ENCODE measurements at regions not wholly inside any gene's neighbourhood (a gene's known extent, or its start where the extent isn't known, plus 50 kb on each side); places are given as distances from the start of the nearest gene placed in this dataset.

DNA sequence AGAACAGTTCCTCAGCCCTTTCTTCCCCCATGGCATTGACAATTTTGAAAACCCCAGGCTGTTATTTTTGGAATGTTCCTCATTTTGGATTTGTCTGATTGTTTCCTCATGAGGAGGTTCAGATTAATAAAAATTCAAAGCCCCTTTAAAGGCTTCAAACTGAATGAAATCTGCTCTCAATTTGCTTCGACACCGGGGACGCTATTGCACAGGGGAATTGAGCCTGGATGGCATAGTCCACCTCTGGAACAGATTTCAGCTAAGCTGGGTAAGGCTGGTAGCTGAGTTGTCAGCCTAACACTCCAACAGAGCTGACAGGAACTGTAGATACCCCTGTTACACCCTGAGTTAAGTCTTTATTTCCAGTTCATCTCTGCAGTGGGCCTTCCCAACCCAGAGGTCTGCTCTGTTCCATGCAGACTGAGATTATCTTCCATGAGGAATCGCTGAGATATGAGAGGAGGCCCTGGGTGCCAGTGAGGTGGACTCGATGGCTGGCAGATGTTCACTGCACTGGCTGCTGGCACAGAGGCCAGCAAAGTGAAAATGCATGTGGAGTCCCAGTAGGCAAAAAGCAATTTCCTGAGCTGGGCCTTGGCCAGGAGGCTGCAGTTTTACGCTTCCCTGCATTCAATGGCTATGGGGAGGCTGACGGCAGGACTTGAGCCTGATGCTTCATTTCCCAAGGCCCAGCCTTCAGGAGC is 73.3 kb upstream of the PAX1 start (continued):
- TF ChIP-seq, protein P1, sequence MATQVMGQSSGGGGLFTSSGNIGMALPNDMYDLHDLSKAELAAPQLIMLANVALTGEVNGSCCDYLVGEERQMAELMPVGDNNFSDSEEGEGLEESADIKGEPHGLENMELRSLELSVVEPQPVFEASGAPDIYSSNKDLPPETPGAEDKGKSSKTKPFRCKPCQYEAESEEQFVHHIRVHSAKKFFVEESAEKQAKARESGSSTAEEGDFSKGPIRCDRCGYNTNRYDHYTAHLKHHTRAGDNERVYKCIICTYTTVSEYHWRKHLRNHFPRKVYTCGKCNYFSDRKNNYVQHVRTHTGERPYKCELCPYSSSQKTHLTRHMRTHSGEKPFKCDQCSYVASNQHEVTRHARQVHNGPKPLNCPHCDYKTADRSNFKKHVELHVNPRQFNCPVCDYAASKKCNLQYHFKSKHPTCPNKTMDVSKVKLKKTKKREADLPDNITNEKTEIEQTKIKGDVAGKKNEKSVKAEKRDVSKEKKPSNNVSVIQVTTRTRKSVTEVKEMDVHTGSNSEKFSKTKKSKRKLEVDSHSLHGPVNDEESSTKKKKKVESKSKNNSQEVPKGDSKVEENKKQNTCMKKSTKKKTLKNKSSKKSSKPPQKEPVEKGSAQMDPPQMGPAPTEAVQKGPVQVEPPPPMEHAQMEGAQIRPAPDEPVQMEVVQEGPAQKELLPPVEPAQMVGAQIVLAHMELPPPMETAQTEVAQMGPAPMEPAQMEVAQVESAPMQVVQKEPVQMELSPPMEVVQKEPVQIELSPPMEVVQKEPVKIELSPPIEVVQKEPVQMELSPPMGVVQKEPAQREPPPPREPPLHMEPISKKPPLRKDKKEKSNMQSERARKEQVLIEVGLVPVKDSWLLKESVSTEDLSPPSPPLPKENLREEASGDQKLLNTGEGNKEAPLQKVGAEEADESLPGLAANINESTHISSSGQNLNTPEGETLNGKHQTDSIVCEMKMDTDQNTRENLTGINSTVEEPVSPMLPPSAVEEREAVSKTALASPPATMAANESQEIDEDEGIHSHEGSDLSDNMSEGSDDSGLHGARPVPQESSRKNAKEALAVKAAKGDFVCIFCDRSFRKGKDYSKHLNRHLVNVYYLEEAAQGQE (IDR thresholded peaks at IDR 0.05): no peak
- TF ChIP-seq JUND (IDR thresholded peaks at IDR 0.05): no peak
- no peak for TF ChIP-seq HNF4G (IDR thresholded peaks at IDR 0.05)
- no peak for TF ChIP-seq RAD21 (IDR thresholded peaks at IDR 0.05)

DNA sequence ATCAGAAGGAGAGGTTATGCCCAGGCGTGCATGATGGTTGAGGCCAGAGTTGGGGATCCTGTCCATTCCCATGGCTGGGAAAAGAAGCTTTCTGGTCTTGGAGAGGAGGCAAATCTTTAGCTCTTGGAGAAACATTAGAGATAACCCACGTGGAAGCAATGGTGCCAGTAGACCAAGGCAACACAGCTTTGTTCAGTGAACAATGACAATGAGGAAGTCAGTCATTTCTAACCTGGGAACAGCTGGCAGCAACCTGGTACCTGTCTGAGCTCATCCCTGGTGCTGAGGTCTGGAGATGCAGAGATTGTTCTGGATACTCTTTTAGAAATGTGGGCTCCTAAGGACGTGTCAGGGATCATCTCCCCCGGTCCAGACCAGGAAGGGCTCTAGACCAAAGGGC is 76.7 kb upstream of the PAX1 start:
- 68% methylated on average over 4 of the region's 4 CpGs for WGBS
- Histone ChIP-seq H3K9me3 (ENCODE audit: control insufficient read depth in 4 of 4, low read length in 3 of 4) (no peaks in the 10 kb centered on the region), H3K9ac (ENCODE audit: low read depth in 1 of 2, low read length in 2 of 2) (no peak overlapping the region), H3K36me3 (ENCODE audit: control insufficient read depth in 4 of 4, insufficient read depth in 3 of 4, low read depth in 1 of 4, low read length in 3 of 4) (no peaks in the 10 kb centered on the region), H3K4me3 (ENCODE audit: low read depth in 1 of 3, low read length in 3 of 3) (no peak overlapping the region), H3K4me1 (ENCODE audit: control insufficient read depth in 4 of 4, insufficient read depth in 4 of 4, low read length in 3 of 4) (no peaks in the 10 kb centered on the region), H3K27me3 (ENCODE audit: control insufficient read depth in 4 of 4, insufficient read depth in 4 of 4, low read length in 3 of 4) (no peaks in the 10 kb centered on the region), H3K27ac (ENCODE audit: low read depth in 1 of 2, low read length in 2 of 2) (no peak overlapping the region)
- TF ChIP-seq, protein P1 (IDR thresholded peaks at IDR 0.05): no peak
- TF ChIP-seq HNF4A (conservative IDR thresholded peaks at IDR 0.05) (no peak), RXRA (IDR thresholded peaks at IDR 0.05) (no peak), FOXA2 (IDR thresholded peaks at IDR 0.05) (no peak), TAF1 (conservative IDR thresholded peaks at IDR 0.05) (no peak), RAD21 (IDR thresholded peaks at IDR 0.05) (no peak)
- DNase-seq (ENCODE audit: low spot score): no peak

DNA sequence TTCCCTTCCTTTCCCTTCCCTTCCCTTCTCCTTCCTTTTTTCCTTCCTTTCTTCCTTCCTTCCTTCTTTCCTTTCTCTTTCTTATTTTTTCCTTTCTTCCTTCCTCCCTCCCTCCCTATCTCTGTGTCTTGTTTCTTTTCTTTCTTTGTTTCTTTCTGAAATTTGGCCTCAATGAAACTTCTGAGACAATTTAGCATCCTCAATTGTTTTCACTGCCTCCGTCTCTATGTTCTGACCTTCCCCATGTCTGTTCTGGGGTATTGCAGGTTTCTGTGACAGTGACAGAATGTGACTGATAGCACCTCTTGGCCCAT is 81.7 kb upstream of the PAX1 start:
- H3K4me1 ChIP-seq (ENCODE audit: control insufficient read depth in 4 of 4, insufficient read depth in 4 of 4, low read length in 3 of 4): no peaks in the 10 kb centered on the region
- 91% methylated on average over 1 of the region's 1 CpG for WGBS
- DNase-seq (ENCODE audit: low spot score): no peak
- no peak overlapping the region for H3K9ac ChIP-seq (ENCODE audit: low read depth in 1 of 2, low read length in 2 of 2)
- no peaks in the 10 kb centered on the region for H3K27me3 ChIP-seq (ENCODE audit: control insufficient read depth in 4 of 4, insufficient read depth in 4 of 4, low read length in 3 of 4)
- no peaks in the 10 kb centered on the region for H3K36me3 ChIP-seq (ENCODE audit: control insufficient read depth in 4 of 4, insufficient read depth in 3 of 4, low read depth in 1 of 4, low read length in 3 of 4)
- no peaks in the 10 kb centered on the region for H3K9me3 ChIP-seq (ENCODE audit: control insufficient read depth in 4 of 4, low read length in 3 of 4)
- no peak overlapping the region for H3K4me3 ChIP-seq (ENCODE audit: low read depth in 1 of 3, low read length in 3 of 3)
- no peak overlapping the region for H3K27ac ChIP-seq (ENCODE audit: low read depth in 1 of 2, low read length in 2 of 2)
- TF ChIP-seq JUND (IDR thresholded peaks at IDR 0.05) (no peak), HNF4A (conservative IDR thresholded peaks at IDR 0.05) (no peak), NR2F2 (IDR thresholded peaks at IDR 0.05) (no peak), FOXA2 (IDR thresholded peaks at IDR 0.05) (no peak), TAF1 (conservative IDR thresholded peaks at IDR 0.05) (no peak), EGR1 (IDR thresholded peaks at IDR 0.05; ENCODE audit: low read depth in 2 of 2) (no peak), HNF4G (IDR thresholded peaks at IDR 0.05) (no peak), YY1 (IDR thresholded peaks at IDR 0.05) (no peak), GABPA (IDR thresholded peaks at IDR 0.05 in 1 of 2, conservative IDR thresholded peaks at IDR 0.05 in 1 of 2) (no peak), RXRA (IDR thresholded peaks at IDR 0.05) (no peak), SP1 (IDR thresholded peaks at IDR 0.05) (no peak), FOXA1 (IDR thresholded peaks at IDR 0.05) (no peak), RAD21 (IDR thresholded peaks at IDR 0.05) (no peak)
- TF ChIP-seq, protein P2, sequence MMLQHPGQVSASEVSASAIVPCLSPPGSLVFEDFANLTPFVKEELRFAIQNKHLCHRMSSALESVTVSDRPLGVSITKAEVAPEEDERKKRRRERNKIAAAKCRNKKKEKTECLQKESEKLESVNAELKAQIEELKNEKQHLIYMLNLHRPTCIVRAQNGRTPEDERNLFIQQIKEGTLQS (IDR thresholded peaks at IDR 0.05): no peak
- TF ChIP-seq, protein P3, sequence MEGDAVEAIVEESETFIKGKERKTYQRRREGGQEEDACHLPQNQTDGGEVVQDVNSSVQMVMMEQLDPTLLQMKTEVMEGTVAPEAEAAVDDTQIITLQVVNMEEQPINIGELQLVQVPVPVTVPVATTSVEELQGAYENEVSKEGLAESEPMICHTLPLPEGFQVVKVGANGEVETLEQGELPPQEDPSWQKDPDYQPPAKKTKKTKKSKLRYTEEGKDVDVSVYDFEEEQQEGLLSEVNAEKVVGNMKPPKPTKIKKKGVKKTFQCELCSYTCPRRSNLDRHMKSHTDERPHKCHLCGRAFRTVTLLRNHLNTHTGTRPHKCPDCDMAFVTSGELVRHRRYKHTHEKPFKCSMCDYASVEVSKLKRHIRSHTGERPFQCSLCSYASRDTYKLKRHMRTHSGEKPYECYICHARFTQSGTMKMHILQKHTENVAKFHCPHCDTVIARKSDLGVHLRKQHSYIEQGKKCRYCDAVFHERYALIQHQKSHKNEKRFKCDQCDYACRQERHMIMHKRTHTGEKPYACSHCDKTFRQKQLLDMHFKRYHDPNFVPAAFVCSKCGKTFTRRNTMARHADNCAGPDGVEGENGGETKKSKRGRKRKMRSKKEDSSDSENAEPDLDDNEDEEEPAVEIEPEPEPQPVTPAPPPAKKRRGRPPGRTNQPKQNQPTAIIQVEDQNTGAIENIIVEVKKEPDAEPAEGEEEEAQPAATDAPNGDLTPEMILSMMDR (IDR thresholded peaks at IDR 0.05; ENCODE audit: low read depth, low read length, missing input control): no peak
- TF ChIP-seq, protein P4, sequence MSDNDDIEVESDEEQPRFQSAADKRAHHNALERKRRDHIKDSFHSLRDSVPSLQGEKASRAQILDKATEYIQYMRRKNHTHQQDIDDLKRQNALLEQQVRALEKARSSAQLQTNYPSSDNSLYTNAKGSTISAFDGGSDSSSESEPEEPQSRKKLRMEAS (IDR thresholded peaks at IDR 0.05): no peak
- TF ChIP-seq, protein P5, sequence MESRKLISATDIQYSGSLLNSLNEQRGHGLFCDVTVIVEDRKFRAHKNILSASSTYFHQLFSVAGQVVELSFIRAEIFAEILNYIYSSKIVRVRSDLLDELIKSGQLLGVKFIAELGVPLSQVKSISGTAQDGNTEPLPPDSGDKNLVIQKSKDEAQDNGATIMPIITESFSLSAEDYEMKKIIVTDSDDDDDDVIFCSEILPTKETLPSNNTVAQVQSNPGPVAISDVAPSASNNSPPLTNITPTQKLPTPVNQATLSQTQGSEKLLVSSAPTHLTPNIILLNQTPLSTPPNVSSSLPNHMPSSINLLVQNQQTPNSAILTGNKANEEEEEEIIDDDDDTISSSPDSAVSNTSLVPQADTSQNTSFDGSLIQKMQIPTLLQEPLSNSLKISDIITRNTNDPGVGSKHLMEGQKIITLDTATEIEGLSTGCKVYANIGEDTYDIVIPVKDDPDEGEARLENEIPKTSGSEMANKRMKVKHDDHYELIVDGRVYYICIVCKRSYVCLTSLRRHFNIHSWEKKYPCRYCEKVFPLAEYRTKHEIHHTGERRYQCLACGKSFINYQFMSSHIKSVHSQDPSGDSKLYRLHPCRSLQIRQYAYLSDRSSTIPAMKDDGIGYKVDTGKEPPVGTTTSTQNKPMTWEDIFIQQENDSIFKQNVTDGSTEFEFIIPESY (IDR thresholded peaks at IDR 0.05): no peak
